Naive B cell (primary cell): ENCODE measurements at regions not wholly inside any gene's neighbourhood (a gene's known extent, or its start where the extent isn't known, plus 50 kb on each side); places are given as distances from the start of the nearest gene placed in this dataset.
"Not testable (repeated sequence)": the region's sequence is repeated elsewhere in the genome, so short reads cannot be mapped to it uniquely, and the experiment has no call there.

Experiments
- ATAC-seq, 2 donors: fragments of 150-1000 bp; cut with Tn5 transposase; 2 replicates each; pipeline ENCODE4 v1.10.0; 2021; ENCODE audit warnings: low read depth in 2 of 2, mild to moderate bottlenecking in 2 of 2, moderate library complexity in 2 of 2
- DNase-seq: peaks from one replicate; pipeline ENCODE4 v3.0.0; 2022
- H3K27ac Mint-ChIP-seq, 6 donors: one replicate each; pipeline ENCODE4 v1.8.0; 2020 to 2022; ENCODE audit warnings: mild to moderate bottlenecking in 6 of 6, mixed read lengths in 6 of 6, moderate library complexity in 5 of 6, inconsistent platforms in 2 of 6
- H3K27me3 Mint-ChIP-seq, 3 donors: one replicate each; pipeline ENCODE4 v1.8.0; 2021 to 2022; ENCODE audit warnings: mixed read lengths in 3 of 3, mild to moderate bottlenecking in 1 of 3
- H3K36me3 Mint-ChIP-seq, 2 donors: one replicate each; pipeline ENCODE4 v1.8.0; 2020 to 2022; ENCODE audit warnings: mixed read lengths in 2 of 2, inconsistent platforms in 1 of 2, mild to moderate bottlenecking in 1 of 2
- H3K4me1 Mint-ChIP-seq, 3 donors: one replicate each; pipeline ENCODE4 v1.8.0; 2020 to 2022; ENCODE audit warnings: mixed read lengths in 3 of 3, inconsistent platforms in 1 of 3, mild to moderate bottlenecking in 1 of 3, moderate library complexity in 1 of 3
- H3K4me3 Mint-ChIP-seq, 8 donors: one replicate each; pipeline ENCODE4 v1.8.0; 2020 to 2022; ENCODE audit warnings: mild to moderate bottlenecking in 8 of 8, mixed read lengths in 8 of 8, moderate library complexity in 8 of 8, inconsistent platforms in 2 of 8
- H3K9me3 Mint-ChIP-seq, 7 donors: one replicate each; pipeline ENCODE4 v1.8.0; 2020 to 2022; ENCODE audit warnings: mixed read lengths in 7 of 7, mild to moderate bottlenecking in 5 of 7, inconsistent platforms in 2 of 7, moderate library complexity in 1 of 7

- no peak overlapping the region for H3K27ac Mint-ChIP-seq
- no peaks in the 10 kb centered on the region for H3K36me3 Mint-ChIP-seq
- H3K4me1 Mint-ChIP-seq = no peaks in the 10 kb centered on the region
- no peak overlapping the region for H3K4me3 Mint-ChIP-seq
- DNase-seq (no peak), ATAC-seq (no peak)
- H3K9me3 Mint-ChIP-seq = peaks cover 0 to 7% (median 2%) of the 10 kb centered on the region in 7 donors
- H3K27me3 Mint-ChIP-seq = no peaks in the 10 kb centered on the region
Observed at GRCh38 chr4:181827246-181827645, 416.0 kb upstream of the TENM3 start.

- ATAC-seq = no peak
- no peaks in the 10 kb centered on the region for H3K27me3 Mint-ChIP-seq
- H3K36me3 Mint-ChIP-seq = no peaks in the 10 kb centered on the region
- no peak overlapping the region for H3K4me3 Mint-ChIP-seq
- DNase-seq = no peak
- peaks cover 0 to 11% (median 2%) of the 10 kb centered on the region in 7 donors for H3K9me3 Mint-ChIP-seq
- no peaks in the 10 kb centered on the region for H3K4me1 Mint-ChIP-seq
- no peak overlapping the region for H3K27ac Mint-ChIP-seq
Observed at GRCh38 chr4:181830404-181831035, 412.7 kb upstream of the TENM3 start.

- ATAC-seq (no peak), DNase-seq (no peak)
- H3K9me3 Mint-ChIP-seq = peaks cover 0 to 8% (median 2%) of the 10 kb centered on the region in 7 donors
- no peaks in the 10 kb centered on the region for H3K36me3 Mint-ChIP-seq
- no peak overlapping the region for H3K27ac Mint-ChIP-seq
- no peaks in the 10 kb centered on the region for H3K27me3 Mint-ChIP-seq
- no peak overlapping the region for H3K4me3 Mint-ChIP-seq
- no peaks in the 10 kb centered on the region for H3K4me1 Mint-ChIP-seq
Observed at GRCh38 chr4:181834071-181834470, 409.1 kb upstream of the TENM3 start.

- no peak for ATAC-seq
- Mint-ChIP-seq H3K27ac (no peak overlapping the region), H3K9me3 (peaks cover 0 to 8% (median 2%) of the 10 kb centered on the region in 7 donors), H3K36me3 (no peaks in the 10 kb centered on the region), H3K27me3 (no peaks in the 10 kb centered on the region), H3K4me3 (no peak overlapping the region), H3K4me1 (no peaks in the 10 kb centered on the region)
- DNase-seq = no peak
Observed at GRCh38 chr4:181835348-181835747, 407.9 kb upstream of the TENM3 start.

GRCh38 chr4:181838253-181838652 is 404.9 kb upstream of the TENM3 start:
- Mint-ChIP-seq H3K27ac (no peak overlapping the region), H3K36me3 (no peaks in the 10 kb centered on the region), H3K9me3 (peaks cover 0 to 12% (median 0%) of the 10 kb centered on the region in 7 donors), H3K4me1 (no peaks in the 10 kb centered on the region), H3K4me3 (no peak overlapping the region), H3K27me3 (no peaks in the 10 kb centered on the region)
- ATAC-seq = no peak
- no peak for DNase-seq

- ATAC-seq, H3K27me3 Mint-ChIP-seq, H3K36me3 Mint-ChIP-seq, H3K4me1 Mint-ChIP-seq, H3K9me3 Mint-ChIP-seq, H3K4me3 Mint-ChIP-seq, DNase-seq, H3K27ac Mint-ChIP-seq: not testable (repeated sequence)
Observed at GRCh38 chr4:181843797-181844196, 399.4 kb upstream of the TENM3 start.

GRCh38 chr4:181845617-181846016 is 397.6 kb upstream of the TENM3 start:
- Mint-ChIP-seq H3K27me3 (no peaks in the 10 kb centered on the region), H3K4me3 (no peak overlapping the region), H3K27ac (no peak overlapping the region), H3K4me1 (no peaks in the 10 kb centered on the region), H3K9me3 (peaks cover 0 to 2% (median 0%) of the 10 kb centered on the region in 7 donors), H3K36me3 (no peaks in the 10 kb centered on the region)
- DNase-seq (no peak), ATAC-seq (no peak)

- Mint-ChIP-seq H3K4me3 (no peak overlapping the region), H3K4me1 (no peaks in the 10 kb centered on the region), H3K27ac (no peak overlapping the region), H3K27me3 (no peaks in the 10 kb centered on the region), H3K36me3 (no peaks in the 10 kb centered on the region), H3K9me3 (peaks cover 0 to 4% (median 0%) of the 10 kb centered on the region in 7 donors)
- ATAC-seq (no peak), DNase-seq (no peak)
Observed at GRCh38 chr4:181846934-181847333, 396.3 kb upstream of the TENM3 start.

- H3K4me3 Mint-ChIP-seq = no peak overlapping the region
- ATAC-seq (no peak), DNase-seq (no peak)
- H3K36me3 Mint-ChIP-seq = no peaks in the 10 kb centered on the region
- no peaks in the 10 kb centered on the region for H3K4me1 Mint-ChIP-seq
- peaks cover 0 to 4% (median 0%) of the 10 kb centered on the region in 7 donors for H3K9me3 Mint-ChIP-seq
- H3K27ac Mint-ChIP-seq = no peak overlapping the region
- H3K27me3 Mint-ChIP-seq = no peaks in the 10 kb centered on the region
Observed at GRCh38 chr4:181848357-181848756, 394.8 kb upstream of the TENM3 start.

GRCh38 chr4:181849472-181849871 is 393.7 kb upstream of the TENM3 start:
- Mint-ChIP-seq H3K9me3 (peaks cover 0 to 4% (median 0%) of the 10 kb centered on the region in 7 donors), H3K27ac (no peak overlapping the region), H3K4me1 (no peaks in the 10 kb centered on the region), H3K27me3 (no peaks in the 10 kb centered on the region), H3K4me3 (no peak overlapping the region), H3K36me3 (no peaks in the 10 kb centered on the region)
- no peak for DNase-seq
- no peak for ATAC-seq

- Mint-ChIP-seq H3K9me3 (peaks cover 0 to 9% (median 3%) of the 10 kb centered on the region in 7 donors), H3K27ac (no peak overlapping the region), H3K4me1 (no peaks in the 10 kb centered on the region), H3K27me3 (no peaks in the 10 kb centered on the region), H3K36me3 (no peaks in the 10 kb centered on the region), H3K4me3 (no peak overlapping the region)
- no peak for DNase-seq
- no peak for ATAC-seq
Observed at GRCh38 chr4:181853881-181854511, 389.2 kb upstream of the TENM3 start.

GRCh38 chr4:181855307-181855706 is 387.9 kb upstream of the TENM3 start:
- H3K27ac Mint-ChIP-seq = no peak overlapping the region
- H3K4me3 Mint-ChIP-seq = no peak overlapping the region
- ATAC-seq = no peak
- no peaks in the 10 kb centered on the region for H3K4me1 Mint-ChIP-seq
- DNase-seq = no peak
- H3K36me3 Mint-ChIP-seq = no peaks in the 10 kb centered on the region
- no peaks in the 10 kb centered on the region for H3K27me3 Mint-ChIP-seq
- peaks cover 0 to 9% (median 3%) of the 10 kb centered on the region in 7 donors for H3K9me3 Mint-ChIP-seq

- H3K9me3 Mint-ChIP-seq = peaks cover 0 to 12% (median 3%) of the 10 kb centered on the region in 7 donors
- not testable (repeated sequence) for DNase-seq, H3K27ac Mint-ChIP-seq, H3K27me3 Mint-ChIP-seq, H3K4me1 Mint-ChIP-seq, H3K36me3 Mint-ChIP-seq, ATAC-seq, H3K4me3 Mint-ChIP-seq
Observed at GRCh38 chr4:181857471-181857870, 385.7 kb upstream of the TENM3 start.

GRCh38 chr4:181858741-181859140 is 384.5 kb upstream of the TENM3 start:
- no peaks in the 10 kb centered on the region for H3K27me3 Mint-ChIP-seq
- H3K4me1 Mint-ChIP-seq = no peaks in the 10 kb centered on the region
- no peak overlapping the region for H3K4me3 Mint-ChIP-seq
- peaks cover 0 to 11% (median 3%) of the 10 kb centered on the region in 7 donors for H3K9me3 Mint-ChIP-seq
- DNase-seq = no peak
- no peaks in the 10 kb centered on the region for H3K36me3 Mint-ChIP-seq
- H3K27ac Mint-ChIP-seq = no peak overlapping the region
- ATAC-seq = no peak
